Epithelial cell of proximal tubule (primary cell): ENCODE measurements at regions not wholly inside any gene's neighbourhood (a gene's known extent, or its start where the extent isn't known, plus 50 kb on each side); places are given as distances from the start of the nearest gene placed in this dataset.

Experiments used
- DNase-seq: peaks from one replicate; pipeline ENCODE4 v3.0.0-alpha.2; 2011; ENCODE audit warnings: low read depth
- H3K4me3 ChIP-seq: 2 replicates; pipeline ENCODE4 v1.5.1; 2011; ENCODE audit warnings: low read depth, mild to moderate bottlenecking, low read length
- TF ChIP-seq, protein P1 (sequence below): conservative IDR thresholded peaks from 2 replicates; pipeline ENCODE4 v1.5.1; 2012; ENCODE audit warnings: low read depth, mild to moderate bottlenecking, low read length

DNA sequence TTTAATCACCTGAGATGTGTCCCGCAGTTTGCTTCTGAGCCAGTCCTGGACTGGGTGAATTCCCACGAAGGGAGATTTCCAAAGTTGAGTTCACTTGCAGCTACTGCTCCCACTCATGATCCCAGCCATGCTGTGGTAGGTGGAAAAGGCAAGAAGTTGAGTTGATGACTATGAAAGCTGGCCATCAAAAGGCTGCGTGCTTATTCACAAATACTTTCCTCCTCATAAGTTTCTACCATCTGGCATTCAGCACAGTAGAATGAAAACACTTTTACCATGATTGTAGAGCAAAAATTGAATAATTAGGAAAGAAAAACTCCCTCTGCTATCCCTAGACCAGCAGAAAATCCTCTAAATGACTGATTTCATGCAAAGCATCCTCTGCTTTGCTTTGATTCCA lies 281.8 kb downstream of the INHBA start:
- DNase-seq: no peak

DNA sequence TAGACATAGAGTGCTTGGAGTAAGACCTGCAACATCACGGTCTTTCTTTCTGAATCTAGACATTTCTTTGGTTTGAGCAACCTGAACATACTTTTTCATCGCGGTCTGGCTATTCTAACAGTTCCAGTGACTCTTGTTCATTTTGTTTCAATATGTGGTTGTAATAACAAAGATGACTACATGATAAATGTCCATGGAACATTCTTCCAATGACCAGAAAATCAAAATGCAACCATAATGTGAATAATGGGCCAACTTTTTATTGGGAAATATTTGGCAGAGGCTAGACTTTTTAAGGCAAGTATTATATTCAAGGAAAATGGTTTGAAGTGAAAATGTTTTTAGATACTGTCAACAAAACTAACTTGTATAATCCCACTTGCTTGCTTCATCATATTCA lies 282.5 kb downstream of the INHBA start:
- H3K4me3 ChIP-seq: no peak overlapping the region
- TF ChIP-seq, protein P1, sequence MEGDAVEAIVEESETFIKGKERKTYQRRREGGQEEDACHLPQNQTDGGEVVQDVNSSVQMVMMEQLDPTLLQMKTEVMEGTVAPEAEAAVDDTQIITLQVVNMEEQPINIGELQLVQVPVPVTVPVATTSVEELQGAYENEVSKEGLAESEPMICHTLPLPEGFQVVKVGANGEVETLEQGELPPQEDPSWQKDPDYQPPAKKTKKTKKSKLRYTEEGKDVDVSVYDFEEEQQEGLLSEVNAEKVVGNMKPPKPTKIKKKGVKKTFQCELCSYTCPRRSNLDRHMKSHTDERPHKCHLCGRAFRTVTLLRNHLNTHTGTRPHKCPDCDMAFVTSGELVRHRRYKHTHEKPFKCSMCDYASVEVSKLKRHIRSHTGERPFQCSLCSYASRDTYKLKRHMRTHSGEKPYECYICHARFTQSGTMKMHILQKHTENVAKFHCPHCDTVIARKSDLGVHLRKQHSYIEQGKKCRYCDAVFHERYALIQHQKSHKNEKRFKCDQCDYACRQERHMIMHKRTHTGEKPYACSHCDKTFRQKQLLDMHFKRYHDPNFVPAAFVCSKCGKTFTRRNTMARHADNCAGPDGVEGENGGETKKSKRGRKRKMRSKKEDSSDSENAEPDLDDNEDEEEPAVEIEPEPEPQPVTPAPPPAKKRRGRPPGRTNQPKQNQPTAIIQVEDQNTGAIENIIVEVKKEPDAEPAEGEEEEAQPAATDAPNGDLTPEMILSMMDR: no peak
- DNase-seq: no peak

More for the DNA sequence above, 281.8 kb downstream of the INHBA start:
- no peak overlapping the region for H3K4me3 ChIP-seq
- TF ChIP-seq, protein P1: no peak

DNA sequence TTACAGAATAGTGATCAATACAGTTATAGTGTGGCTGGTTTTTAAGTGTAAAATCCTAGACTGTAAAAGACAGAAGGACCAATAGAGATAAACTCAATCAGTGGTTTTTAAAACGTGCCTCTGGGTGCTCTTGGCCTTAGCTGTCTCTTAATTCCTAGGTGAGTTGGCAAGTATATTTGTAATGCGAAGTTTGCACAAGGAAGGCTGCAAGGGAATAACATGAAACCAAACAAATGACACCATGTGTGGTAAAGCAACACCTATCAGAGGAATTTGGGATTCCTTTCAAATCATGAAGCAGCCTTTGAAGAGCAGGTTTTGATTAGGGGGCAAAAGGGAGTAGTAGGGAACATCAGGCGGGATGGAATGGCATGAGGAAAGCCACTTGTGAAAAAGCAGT lies 284.6 kb downstream of the INHBA start:
- TF ChIP-seq, protein P1: no peak
- no peak overlapping the region for H3K4me3 ChIP-seq
- no peak for DNase-seq

DNA sequence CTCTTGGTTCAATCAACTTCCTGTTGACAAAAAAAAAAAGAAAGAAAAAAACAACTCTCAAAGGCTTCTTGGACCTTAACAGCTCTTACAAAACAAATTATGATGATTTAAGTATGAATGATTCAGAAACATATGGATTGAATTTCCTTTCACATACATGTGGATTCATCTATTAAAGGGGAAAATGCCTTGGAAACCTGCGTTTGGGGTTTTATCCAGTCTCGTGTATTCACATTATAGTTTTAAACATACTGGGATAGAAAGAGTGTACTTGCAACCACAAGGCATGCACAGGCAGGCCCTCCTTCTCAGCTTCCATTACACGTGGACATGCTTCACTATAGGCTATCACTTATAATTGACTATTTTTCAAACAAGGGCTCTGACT lies 286.7 kb downstream of the INHBA start:
- TF ChIP-seq, protein P1: no peak
- DNase-seq: no peak

DNA sequence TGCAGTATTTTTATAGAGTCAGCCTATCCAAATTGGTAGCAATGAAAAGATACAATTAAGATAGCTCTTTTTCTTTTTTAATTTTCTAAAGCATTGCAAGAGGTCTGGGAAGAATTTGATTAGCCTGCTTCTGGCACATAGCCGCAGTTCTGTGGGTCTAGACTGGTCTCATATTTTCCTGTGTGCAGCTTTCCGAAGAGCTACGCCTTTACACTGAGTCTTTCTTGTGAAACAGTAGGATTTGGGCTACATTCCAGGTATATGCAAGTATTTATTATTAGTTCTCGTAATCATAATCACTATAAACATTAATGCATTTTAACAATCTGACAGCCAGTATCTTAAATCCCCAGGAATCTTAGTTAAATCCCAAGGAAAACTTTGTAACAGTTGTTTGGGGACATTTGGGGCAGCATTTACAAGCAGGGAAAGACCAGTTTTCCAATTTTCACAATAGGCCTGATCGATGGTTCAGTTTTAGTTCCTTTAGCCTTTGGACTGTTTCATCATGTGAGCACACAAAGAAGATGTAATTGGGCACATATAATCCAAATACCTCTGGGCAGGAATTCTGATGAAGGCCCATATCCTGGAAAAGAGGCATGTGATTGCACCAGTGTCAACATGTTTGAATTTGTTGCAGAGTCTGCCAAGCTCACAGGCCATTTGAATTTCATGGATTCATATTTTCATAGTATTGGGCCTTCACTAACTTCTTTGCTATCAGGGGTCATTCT lies 287.3 kb downstream of the INHBA start:
- no peak overlapping the region for H3K4me3 ChIP-seq
- TF ChIP-seq, protein P1: no peak
- DNase-seq: no peak

More for the DNA sequence above, 286.7 kb downstream of the INHBA start:
- no peak overlapping the region for H3K4me3 ChIP-seq

DNA sequence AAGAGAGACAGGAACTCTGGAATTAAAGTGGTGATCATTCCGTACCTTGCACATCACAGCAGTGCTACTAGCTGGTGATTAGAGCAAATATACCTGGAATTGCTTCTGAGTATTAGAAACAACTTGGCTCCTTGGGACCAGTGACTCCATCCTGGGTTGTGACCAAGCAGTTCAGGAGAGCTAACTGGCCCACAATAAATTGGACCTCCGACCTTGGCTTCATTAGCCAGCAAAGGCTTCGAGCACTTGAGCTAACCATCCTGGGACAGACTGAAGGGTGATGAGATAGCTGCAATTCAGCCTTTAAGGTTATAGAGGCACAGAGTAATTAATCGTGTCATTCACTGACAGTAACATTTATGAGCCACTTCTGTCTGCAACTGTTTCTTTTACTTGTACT lies 287.8 kb downstream of the INHBA start:
- no peak overlapping the region for H3K4me3 ChIP-seq
- TF ChIP-seq, protein P1: no peak
- DNase-seq: no peak
